ENCODE measurements at regions not wholly inside any gene's neighbourhood (a gene's known extent, or its start where the extent isn't known, plus 50 kb on each side); places are given as distances from the start of the nearest gene placed in this dataset.
A peak's percentile ranks its signal among the peaks of the same experiment; 100 is the strongest.

DNA sequence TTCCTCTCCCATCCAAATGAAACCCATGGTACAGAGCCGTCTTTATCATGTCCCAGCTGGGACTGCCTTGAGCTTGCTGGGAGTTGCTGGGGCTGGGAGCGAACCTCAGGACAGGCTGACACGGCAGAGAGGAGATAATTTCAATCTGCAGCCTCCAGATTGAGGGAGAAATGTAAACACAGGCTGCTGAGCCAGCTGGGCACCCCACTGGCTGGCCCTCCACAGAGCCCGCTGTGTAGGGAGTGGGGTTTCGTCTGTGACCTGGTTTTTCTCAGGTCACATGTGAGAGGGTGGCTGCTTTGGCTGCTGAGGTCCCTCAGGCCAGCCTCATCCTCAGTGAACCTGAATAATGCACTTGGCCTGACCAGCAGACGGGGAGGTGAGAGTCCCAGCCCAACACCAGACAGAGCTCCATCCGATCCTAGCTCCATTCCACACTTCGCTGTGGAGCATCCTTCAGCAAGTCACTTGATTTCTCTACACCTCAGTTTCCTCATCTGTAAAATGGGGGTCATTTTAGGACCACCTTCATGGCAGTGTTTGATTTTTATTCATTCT is 121.6 kb upstream of the MRPS22 start (continued):
- TF ChIP-seq, protein P1, sequence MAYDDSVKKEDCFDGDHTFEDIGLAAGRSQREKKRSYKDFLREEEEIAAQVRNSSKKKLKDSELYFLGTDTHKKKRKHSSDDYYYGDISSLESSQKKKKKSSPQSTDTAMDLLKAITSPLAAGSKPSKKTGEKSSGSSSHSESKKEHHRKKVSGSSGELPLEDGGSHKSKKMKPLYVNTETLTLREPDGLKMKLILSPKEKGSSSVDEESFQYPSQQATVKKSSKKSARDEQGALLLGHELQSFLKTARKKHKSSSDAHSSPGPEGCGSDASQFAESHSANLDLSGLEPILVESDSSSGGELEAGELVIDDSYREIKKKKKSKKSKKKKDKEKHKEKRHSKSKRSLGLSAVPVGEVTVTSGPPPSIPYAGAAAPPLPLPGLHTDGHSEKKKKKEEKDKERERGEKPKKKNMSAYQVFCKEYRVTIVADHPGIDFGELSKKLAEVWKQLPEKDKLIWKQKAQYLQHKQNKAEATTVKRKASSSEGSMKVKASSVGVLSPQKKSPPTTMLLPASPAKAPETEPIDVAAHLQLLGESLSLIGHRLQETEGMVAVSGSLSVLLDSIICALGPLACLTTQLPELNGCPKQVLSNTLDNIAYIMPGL (CRISPR knock-in tag; IDR thresholded peaks at IDR 0.05) = no peak
- TF ChIP-seq TRIM24 (IDR thresholded peaks at IDR 0.05) = peak; percentile 96 to 97
- 0 out of 2 replicates have a peak, but pooled peaks have one; percentile 19 for TF ChIP-seq SPI1 (IDR thresholded peaks at IDR 0.05; ENCODE audit: borderline replicate concordance, low read depth, low read length)
- TF ChIP-seq, protein P2, sequence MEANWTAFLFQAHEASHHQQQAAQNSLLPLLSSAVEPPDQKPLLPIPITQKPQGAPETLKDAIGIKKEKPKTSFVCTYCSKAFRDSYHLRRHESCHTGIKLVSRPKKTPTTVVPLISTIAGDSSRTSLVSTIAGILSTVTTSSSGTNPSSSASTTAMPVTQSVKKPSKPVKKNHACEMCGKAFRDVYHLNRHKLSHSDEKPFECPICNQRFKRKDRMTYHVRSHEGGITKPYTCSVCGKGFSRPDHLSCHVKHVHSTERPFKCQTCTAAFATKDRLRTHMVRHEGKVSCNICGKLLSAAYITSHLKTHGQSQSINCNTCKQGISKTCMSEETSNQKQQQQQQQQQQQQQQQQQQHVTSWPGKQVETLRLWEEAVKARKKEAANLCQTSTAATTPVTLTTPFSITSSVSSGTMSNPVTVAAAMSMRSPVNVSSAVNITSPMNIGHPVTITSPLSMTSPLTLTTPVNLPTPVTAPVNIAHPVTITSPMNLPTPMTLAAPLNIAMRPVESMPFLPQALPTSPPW (CRISPR knock-in tag; IDR thresholded peaks at IDR 0.05) = peak; percentile 56; the same call in 1 of the 2 replicates
- 0 out of 2 replicates have a peak, but pooled peaks have one; percentile 25 for TF ChIP-seq ZNF197 (CRISPR knock-in tag; IDR thresholded peaks at IDR 0.05; ENCODE audit: low read depth)
- no peak for TF ChIP-seq SIN3A (IDR thresholded peaks at IDR 0.05; ENCODE audit: borderline replicate concordance in 2 of 2, control insufficient read depth in 1 of 2, low read depth in 2 of 2, low read length in 2 of 2)
- peak; percentile 64 for TF ChIP-seq MECOM (CRISPR knock-in tag; IDR thresholded peaks at IDR 0.05)
- peak; percentile 91 for TF ChIP-seq DACH1 (IDR thresholded peaks at IDR 0.05; ENCODE audit: partially characterized antibody)
- peak; percentile 96 for TF ChIP-seq DPF2 (IDR thresholded peaks at IDR 0.05)
- no peak for TF ChIP-seq SETDB1 (IDR thresholded peaks at IDR 0.05; ENCODE audit: low read length)
- TF ChIP-seq, protein P3, sequence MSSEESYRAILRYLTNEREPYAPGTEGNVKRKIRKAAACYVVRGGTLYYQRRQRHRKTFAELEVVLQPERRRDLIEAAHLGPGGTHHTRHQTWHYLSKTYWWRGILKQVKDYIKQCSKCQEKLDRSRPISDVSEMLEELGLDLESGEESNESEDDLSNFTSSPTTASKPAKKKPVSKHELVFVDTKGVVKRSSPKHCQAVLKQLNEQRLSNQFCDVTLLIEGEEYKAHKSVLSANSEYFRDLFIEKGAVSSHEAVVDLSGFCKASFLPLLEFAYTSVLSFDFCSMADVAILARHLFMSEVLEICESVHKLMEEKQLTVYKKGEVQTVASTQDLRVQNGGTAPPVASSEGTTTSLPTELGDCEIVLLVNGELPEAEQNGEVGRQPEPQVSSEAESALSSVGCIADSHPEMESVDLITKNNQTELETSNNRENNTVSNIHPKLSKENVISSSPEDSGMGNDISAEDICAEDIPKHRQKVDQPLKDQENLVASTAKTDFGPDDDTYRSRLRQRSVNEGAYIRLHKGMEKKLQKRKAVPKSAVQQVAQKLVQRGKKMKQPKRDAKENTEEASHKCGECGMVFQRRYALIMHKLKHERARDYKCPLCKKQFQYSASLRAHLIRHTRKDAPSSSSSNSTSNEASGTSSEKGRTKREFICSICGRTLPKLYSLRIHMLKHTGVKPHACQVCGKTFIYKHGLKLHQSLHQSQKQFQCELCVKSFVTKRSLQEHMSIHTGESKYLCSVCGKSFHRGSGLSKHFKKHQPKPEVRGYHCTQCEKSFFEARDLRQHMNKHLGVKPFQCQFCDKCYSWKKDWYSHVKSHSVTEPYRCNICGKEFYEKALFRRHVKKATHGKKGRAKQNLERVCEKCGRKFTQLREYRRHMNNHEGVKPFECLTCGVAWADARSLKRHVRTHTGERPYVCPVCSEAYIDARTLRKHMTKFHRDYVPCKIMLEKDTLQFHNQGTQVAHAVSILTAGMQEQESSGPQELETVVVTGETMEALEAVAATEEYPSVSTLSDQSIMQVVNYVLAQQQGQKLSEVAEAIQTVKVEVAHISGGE (CRISPR knock-in tag; IDR thresholded peaks at IDR 0.05) = peak in 1 of 3 experiments; percentile 82; a peak in 2 of 6 replicates
- TF ChIP-seq, protein P4, sequence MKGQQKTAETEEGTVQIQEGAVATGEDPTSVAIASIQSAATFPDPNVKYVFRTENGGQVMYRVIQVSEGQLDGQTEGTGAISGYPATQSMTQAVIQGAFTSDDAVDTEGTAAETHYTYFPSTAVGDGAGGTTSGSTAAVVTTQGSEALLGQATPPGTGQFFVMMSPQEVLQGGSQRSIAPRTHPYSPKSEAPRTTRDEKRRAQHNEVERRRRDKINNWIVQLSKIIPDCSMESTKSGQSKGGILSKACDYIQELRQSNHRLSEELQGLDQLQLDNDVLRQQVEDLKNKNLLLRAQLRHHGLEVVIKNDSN (CRISPR knock-in tag; IDR thresholded peaks at IDR 0.05) = peak; percentile 38; the same call in 1 of the 2 replicates
- TF ChIP-seq RB1 (IDR thresholded peaks at IDR 0.05; ENCODE audit: low read depth) = 0 out of 2 replicates have a peak, but pooled peaks have one; percentile 18
- TF ChIP-seq ZNF445 (CRISPR knock-in tag; IDR thresholded peaks at IDR 0.05; ENCODE audit: low read depth) = no peak
- TF ChIP-seq ZKSCAN8 (CRISPR knock-in tag; IDR thresholded peaks at IDR 0.05) = peak; percentile 79; the same call in 1 of the 2 replicates
- no peak for TF ChIP-seq ZNF212 (CRISPR knock-in tag; IDR thresholded peaks at IDR 0.05)
- TF ChIP-seq, protein P5, sequence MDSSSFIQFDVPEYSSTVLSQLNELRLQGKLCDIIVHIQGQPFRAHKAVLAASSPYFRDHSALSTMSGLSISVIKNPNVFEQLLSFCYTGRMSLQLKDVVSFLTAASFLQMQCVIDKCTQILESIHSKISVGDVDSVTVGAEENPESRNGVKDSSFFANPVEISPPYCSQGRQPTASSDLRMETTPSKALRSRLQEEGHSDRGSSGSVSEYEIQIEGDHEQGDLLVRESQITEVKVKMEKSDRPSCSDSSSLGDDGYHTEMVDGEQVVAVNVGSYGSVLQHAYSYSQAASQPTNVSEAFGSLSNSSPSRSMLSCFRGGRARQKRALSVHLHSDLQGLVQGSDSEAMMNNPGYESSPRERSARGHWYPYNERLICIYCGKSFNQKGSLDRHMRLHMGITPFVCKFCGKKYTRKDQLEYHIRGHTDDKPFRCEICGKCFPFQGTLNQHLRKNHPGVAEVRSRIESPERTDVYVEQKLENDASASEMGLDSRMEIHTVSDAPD (CRISPR knock-in tag; IDR thresholded peaks at IDR 0.05) = no peak
- TF ChIP-seq ARID2 (IDR thresholded peaks at IDR 0.05) = no peak
- peak; percentile 75 for TF ChIP-seq LEF1 (IDR thresholded peaks at IDR 0.05)
- TF ChIP-seq ZNF644 (tag; IDR thresholded peaks at IDR 0.05; ENCODE audit: low read depth) = peak; percentile 86
